T-helper 2 cell treated with Interferon-gamma antibody and Interleukin-4, amounts not matched to agents 100 ng/mL and 5 ng/mL, for 36 hours (primary cell): ENCODE measurements at regions not wholly inside any gene's neighbourhood (a gene's known extent, or its start where the extent isn't known, plus 50 kb on each side); places are given as distances from the start of the nearest gene placed in this dataset.

Source experiments
- intact Hi-C: fragments of 100-400 bp; cut with micrococcal nuclease; formaldehyde crosslinking; loops from one replicate; pipeline ENCODE4 v1.15.1; 2023

DNA sequence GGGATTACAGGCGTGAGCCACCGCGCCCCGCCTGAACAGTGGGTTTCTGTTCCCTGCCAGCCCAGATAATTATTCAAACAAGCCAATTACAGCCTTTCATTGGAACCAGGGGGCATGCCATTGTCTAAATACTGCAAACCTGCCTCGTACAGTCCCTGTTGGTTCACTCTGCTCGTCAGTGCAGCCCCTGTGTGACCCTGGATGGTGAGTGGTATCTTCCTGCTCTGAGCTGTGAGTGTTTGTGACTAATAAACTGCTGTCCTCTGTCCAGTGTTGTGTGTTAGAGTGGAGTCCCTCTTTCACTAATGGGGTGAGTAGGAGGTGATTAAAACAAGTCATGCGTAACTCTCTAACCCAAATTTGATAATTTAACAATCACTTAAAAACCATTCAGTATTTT, 176.5 kb upstream of the FAM3C start:
- intact Hi-C loops, result no loop called here

- intact Hi-C loops, result no loop called here
Observed at GRCh38 chr7:121570365-121570764, 174.3 kb upstream of the FAM3C start.

- intact Hi-C loops, result no loop called here
Observed at GRCh38 chr7:121563177-121563576, 167.1 kb upstream of the FAM3C start.

GRCh38 chr7:121562259-121562658, 166.2 kb upstream of the FAM3C start:
- intact Hi-C loops, result no loop called here

DNA sequence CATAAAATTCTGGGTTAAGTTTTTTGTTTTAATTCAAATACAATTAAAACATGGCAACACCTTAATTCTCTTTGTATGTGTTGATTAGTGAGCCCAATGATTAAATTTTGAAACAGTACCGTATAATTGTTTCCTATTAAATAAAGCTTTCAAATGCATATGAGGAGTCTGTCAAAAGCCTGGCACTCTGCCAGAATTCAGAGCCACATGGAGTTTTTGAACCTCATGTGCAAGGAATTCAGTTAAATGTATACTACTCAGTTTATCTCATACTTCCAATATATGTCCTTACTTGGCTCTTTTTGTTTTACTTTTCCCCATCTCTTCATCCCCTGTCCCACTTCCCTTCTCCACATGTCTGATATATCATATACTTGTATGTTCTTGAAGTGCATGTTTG, 165.6 kb upstream of the FAM3C start:
- intact Hi-C loops, result no loop called here

GRCh38 chr7:121560267-121560990, 164.3 kb upstream of the FAM3C start:
- intact Hi-C loops, result no loop called here

GRCh38 chr7:121558288-121558687, 162.2 kb upstream of the FAM3C start:
- intact Hi-C loops, result no loop called here

DNA sequence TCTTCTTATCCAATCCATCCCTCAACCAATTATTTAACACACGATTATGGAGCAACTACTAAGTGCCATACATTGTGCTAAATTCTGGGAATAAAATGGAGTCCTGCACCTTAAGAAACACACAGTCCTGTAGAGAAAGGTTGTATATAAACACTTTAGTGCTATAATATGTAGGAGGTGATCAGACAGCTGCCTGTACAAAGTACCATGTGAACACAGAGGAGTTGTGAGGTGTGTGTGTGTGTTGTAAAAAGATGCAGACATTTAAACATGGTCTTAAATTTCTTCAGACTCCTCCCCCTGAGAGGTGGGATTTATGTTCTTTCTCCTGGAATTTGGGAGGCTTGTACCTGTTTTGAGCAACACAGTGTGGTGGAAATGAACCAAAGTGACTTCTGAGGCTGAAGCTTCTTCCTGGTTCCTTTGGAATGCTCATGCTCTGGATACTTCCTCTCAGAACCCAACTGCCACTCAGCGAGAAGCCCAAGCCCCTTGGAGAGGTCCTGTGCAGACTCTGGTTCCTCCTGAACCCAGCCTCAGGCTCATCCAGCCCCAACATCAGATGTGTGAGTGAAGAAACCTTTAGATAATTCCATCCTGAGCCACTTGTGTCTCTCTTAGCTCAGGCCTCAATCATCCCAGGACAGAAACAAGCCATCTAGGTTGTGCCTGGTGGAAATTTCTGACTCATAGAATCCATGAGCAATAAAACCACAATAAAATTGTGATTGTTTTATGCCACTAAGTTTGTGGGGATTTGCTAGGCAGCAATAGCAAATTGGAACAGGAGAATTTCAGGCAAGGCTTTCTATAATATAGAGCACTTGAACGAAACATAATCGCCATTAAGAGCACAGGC, 161.2 kb upstream of the FAM3C start:
- intact Hi-C loops, result no loop called here

DNA sequence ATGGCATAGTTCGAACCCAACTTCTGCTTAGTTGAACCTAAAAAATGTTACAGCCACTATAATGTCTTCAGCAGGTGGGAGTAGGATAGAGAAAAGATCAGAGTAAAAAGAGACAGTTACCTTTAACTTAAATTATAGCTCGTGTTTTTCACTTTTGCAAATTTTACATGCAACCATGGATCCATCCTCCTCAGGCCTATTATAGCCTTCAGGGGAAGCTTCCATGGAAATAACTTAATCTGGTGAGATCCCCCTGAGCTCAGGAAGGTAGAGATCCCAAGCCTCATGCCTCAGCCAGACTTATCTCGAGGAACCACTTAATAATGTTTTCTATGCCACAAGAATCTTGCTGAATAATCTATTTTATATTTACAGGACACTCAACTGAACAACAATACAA, 159.4 kb upstream of the FAM3C start:
- intact Hi-C loops, result no loop called here

- intact Hi-C loops, result loop anchor here (1.0 to 10.0 kb wide), 9 partner anchors 17 to 740 kb away; partner anchors contain the start of gene FAM3C
Observed at GRCh38 chr7:121547544-121548092, 151.5 kb upstream of the FAM3C start.

DNA sequence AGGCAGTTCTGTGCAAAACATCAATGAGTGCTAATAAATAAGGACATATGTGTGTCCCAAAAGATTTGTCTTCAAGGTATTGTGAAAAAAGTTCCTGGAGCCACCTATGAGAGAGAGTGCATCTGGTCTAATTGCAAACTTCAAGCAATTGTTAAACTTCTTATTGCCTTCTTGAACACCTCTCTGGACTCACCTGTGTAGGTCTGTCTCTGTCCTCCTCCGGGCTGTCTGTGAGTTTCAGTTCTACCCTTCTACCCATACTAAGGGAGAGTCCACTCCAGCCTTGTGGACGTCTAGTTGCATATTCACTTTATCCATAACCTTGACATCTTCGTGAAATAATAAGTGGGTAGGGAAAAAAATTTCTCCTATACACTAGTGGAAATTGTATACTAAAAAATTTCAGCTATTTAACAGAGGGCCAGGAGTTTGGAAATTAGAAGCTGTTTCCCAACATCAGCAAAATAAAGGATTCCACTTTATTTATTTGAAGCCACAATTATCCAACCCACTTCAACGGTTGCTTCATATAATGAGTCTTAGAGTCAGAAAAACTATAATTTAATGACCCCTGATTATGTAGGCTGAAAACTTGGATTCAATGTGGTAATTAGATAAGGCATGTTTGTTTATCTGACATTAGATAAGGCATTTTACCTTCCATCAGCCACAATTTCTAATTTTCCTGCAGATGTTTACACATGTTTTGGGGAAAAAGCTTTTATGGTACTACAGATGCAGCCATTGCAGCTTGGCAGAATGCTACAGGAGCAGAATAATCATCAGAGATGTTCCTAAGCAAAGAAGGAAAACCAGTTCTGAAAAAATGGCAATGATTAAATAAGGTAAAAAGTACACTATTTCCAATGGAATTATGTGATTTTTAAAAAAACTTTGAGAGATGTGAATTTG, 150.8 kb upstream of the FAM3C start:
- intact Hi-C loops, result loop anchor here (1.0 to 10.0 kb wide), 9 partner anchors 17 to 740 kb away; partner anchors contain the start of gene FAM3C

- intact Hi-C loops, result loop anchor here (1.0 to 10.0 kb wide), 4 partner anchors 267 to 738 kb away; no protein-coding TSS in a partner anchor
Observed at GRCh38 chr7:121545418-121545817, 149.3 kb upstream of the FAM3C start.

- intact Hi-C loops, result loop anchor here (1.0 to 10.0 kb wide), 4 partner anchors 266 to 737 kb away; no protein-coding TSS in a partner anchor
Observed at GRCh38 chr7:121544726-121545125, 148.6 kb upstream of the FAM3C start.

DNA sequence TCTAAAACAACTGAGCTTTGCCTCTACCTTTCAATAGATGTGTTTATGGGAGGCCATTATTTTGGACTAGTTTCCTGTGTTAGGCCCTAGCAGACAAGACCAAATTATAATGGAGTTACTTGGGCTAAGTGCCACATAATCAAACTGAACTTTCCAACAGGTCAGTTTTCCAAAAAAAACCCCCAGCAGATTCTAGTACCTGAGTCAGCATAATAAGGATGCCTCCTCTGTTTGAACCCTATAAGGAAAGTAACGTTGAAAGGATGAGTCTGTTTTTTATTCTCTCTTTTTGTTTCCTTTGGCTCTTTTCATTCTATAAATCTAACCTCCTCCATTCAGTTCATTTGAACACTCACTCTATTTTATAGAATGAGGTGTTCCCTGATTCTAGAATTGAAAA, 148.1 kb upstream of the FAM3C start:
- intact Hi-C loops, result loop anchor here (10.0 kb wide), 1 partner anchor 451 kb away; no protein-coding TSS in a partner anchor

- intact Hi-C loops, result loop anchor here (10.0 kb wide), 1 partner anchor 453 kb away; no protein-coding TSS in a partner anchor
Observed at GRCh38 chr7:121541457-121541856, 145.3 kb upstream of the FAM3C start.

GRCh38 chr7:121540138-121540537, 144.0 kb upstream of the FAM3C start:
- intact Hi-C loops, result loop anchor here (10.0 kb wide), 1 partner anchor 455 kb away; no protein-coding TSS in a partner anchor

- intact Hi-C loops, result no loop called here
Observed at GRCh38 chr7:121537031-121537430, 140.9 kb upstream of the FAM3C start.

DNA sequence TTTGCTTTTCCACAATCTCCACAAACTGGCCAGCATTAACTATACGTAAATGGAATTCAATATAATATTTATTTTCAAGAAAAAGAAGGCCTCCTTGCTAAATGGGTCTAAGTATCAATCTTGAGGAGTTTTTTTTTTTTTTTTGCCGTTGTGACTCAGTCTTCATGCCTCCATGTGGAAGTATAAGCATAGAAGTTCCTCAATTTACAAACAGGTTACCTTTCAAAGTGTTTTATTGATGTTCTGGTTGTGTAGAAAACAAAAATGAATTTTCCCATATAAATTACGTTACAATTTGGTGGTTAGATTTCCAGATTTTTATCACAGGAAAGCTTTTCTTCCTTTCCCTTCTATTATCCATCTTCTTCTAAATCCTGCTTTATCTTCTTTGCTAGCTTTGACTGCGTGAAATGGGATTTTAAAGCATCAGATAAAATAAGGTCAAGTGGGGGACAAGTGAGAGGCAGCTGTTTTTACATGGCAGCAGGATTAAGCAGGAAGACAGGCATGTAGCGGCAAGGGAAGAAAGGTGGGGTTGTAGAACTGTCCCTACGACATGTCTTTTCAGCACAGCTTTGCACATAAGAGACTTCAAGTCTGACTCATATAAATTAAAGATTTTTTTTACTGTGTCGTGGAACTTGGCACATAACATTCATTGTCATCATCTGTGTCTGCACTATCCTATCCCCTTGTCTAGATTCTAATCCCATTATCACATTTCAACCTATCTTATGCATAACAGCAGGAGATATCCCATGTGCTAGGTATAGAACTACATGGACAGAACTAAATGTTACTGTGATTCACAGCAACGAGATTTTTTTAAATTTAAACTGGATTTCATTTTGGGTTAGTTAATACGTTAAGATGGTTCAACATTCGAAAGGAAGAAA, 135.3 kb upstream of the FAM3C start:
- intact Hi-C loops, result loop anchor here (2.0 to 5.0 kb wide), 3 partner anchors 34 to 579 kb away; partner anchors contain the start of gene ING3
